ENCODE measurements at regions not wholly inside any gene's neighbourhood (a gene's known extent, or its start where the extent isn't known, plus 50 kb on each side); places are given as distances from the start of the nearest gene placed in this dataset.
A peak's percentile ranks its signal among the peaks of the same experiment; 100 is the strongest.

- TF ChIP-seq CTCF (IDR thresholded peaks at IDR 0.05), result no peak
- intact Hi-C loops (cut with DNase I, micrococcal nuclease), result no loop called here
- Histone ChIP-seq H3K36me3 (ENCODE audit: low read depth) (no peaks in the 10 kb centered on the region), H3K4me1 (ENCODE audit: low read depth) (no peaks in the 10 kb centered on the region), H3K9me3 (no peaks in the 10 kb centered on the region), H3K4me3 (no peak overlapping the region)
- ATAC-seq, result peak; percentile 94
- peak; percentile 55 to 60 (median 57) for DNase-seq
Measured at GRCh38 chr9:26775391-26775790, 117.2 kb downstream of the CAAP1 start.

- DNase-seq (peak in 1 of 3 donors; percentile 6), ATAC-seq (peak; percentile 55)
- Histone ChIP-seq H3K36me3 (ENCODE audit: low read depth) (no peaks in the 10 kb centered on the region), H3K4me3 (no peak overlapping the region), H3K9me3 (no peaks in the 10 kb centered on the region), H3K4me1 (ENCODE audit: low read depth) (no peaks in the 10 kb centered on the region)
- intact Hi-C loops (cut with DNase I, micrococcal nuclease), result no loop called here
- TF ChIP-seq CTCF (IDR thresholded peaks at IDR 0.05), result no peak
Measured at GRCh38 chr9:26773056-26773455, 119.5 kb downstream of the CAAP1 start.

- H3K4me1 ChIP-seq (ENCODE audit: low read depth), result no peaks in the 10 kb centered on the region
- TF ChIP-seq CTCF (IDR thresholded peaks at IDR 0.05), result no peak
- H3K4me3 ChIP-seq, result no peak overlapping the region
- H3K9me3 ChIP-seq, result no peaks in the 10 kb centered on the region
- no peak for ATAC-seq
- DNase-seq, result no peak
- intact Hi-C loops (cut with DNase I, micrococcal nuclease), result no loop called here
- no peaks in the 10 kb centered on the region for H3K36me3 ChIP-seq (ENCODE audit: low read depth)
Measured at GRCh38 chr9:26770821-26771220, 121.8 kb downstream of the CAAP1 start.

- DNase-seq, result no peak
- H3K4me1 ChIP-seq (ENCODE audit: low read depth), result no peaks in the 10 kb centered on the region
- ATAC-seq, result no peak
- intact Hi-C loops (cut with DNase I, micrococcal nuclease), result no loop called here
- H3K4me3 ChIP-seq, result no peak overlapping the region
- no peaks in the 10 kb centered on the region for H3K9me3 ChIP-seq
- TF ChIP-seq CTCF (IDR thresholded peaks at IDR 0.05), result no peak
- H3K36me3 ChIP-seq (ENCODE audit: low read depth), result no peaks in the 10 kb centered on the region
Measured at GRCh38 chr9:26768145-26768544, 124.5 kb downstream of the CAAP1 start.

- intact Hi-C loops (cut with DNase I, micrococcal nuclease), result no loop called here
- no peak for ATAC-seq
- H3K4me3 ChIP-seq, result no peak overlapping the region
- no peak for DNase-seq
- H3K9me3 ChIP-seq, result no peaks in the 10 kb centered on the region
- H3K36me3 ChIP-seq (ENCODE audit: low read depth), result no peaks in the 10 kb centered on the region
- H3K4me1 ChIP-seq (ENCODE audit: low read depth), result no peaks in the 10 kb centered on the region
- no peak for TF ChIP-seq CTCF (IDR thresholded peaks at IDR 0.05)
Measured at GRCh38 chr9:26760675-26761074, 131.9 kb downstream of the CAAP1 start.

- intact Hi-C loops (cut with DNase I, micrococcal nuclease), result no loop called here
- no peak for TF ChIP-seq CTCF (IDR thresholded peaks at IDR 0.05)
- H3K36me3 ChIP-seq (ENCODE audit: low read depth), result no peaks in the 10 kb centered on the region
- ATAC-seq (no peak), DNase-seq (no peak)
- no peak overlapping the region for H3K4me3 ChIP-seq
- H3K4me1 ChIP-seq (ENCODE audit: low read depth), result no peaks in the 10 kb centered on the region
- H3K9me3 ChIP-seq, result no peaks in the 10 kb centered on the region
Measured at GRCh38 chr9:26758655-26759054, 133.9 kb downstream of the CAAP1 start.
